Occipital lobe (tissue), 1 donor: ENCODE measurements at regions not wholly inside any gene's neighbourhood (a gene's known extent, or its start where the extent isn't known, plus 50 kb on each side); places are given as distances from the start of the nearest gene placed in this dataset.

Experiments used
- DNase-seq: peaks from one replicate; lab custom pipeline; 2025; lab: John Stamatoyannopoulos, UW

GRCh38 chr3:178036451-178037144 lies 499.6 kb upstream of the KCNMB2 start:
- no peak for DNase-seq

GRCh38 chr3:178041931-178042330 lies 494.3 kb upstream of the KCNMB2 start:
- no peak for DNase-seq

GRCh38 chr3:178042376-178042775 lies 493.9 kb upstream of the KCNMB2 start:
- DNase-seq = no peak

- no peak for DNase-seq
Measured at GRCh38 chr3:178043084-178043483, 493.2 kb upstream of the KCNMB2 start.

- no peak for DNase-seq
Measured at GRCh38 chr3:178044320-178044719, 491.9 kb upstream of the KCNMB2 start.

- no peak for DNase-seq
Measured at GRCh38 chr3:178047496-178047895, 488.7 kb upstream of the KCNMB2 start.

- DNase-seq = no peak
Measured at GRCh38 chr3:178048768-178049167, 487.5 kb upstream of the KCNMB2 start.

GRCh38 chr3:178054471-178054870 lies 481.8 kb upstream of the KCNMB2 start:
- no peak for DNase-seq

GRCh38 chr3:178055939-178056338 lies 480.3 kb upstream of the KCNMB2 start:
- DNase-seq = no peak

GRCh38 chr3:178056868-178057267 lies 479.4 kb upstream of the KCNMB2 start:
- no peak for DNase-seq

- no peak for DNase-seq
Measured at GRCh38 chr3:178058629-178059028, 477.6 kb upstream of the KCNMB2 start.

- DNase-seq = no peak
Measured at GRCh38 chr3:178059119-178059518, 477.1 kb upstream of the KCNMB2 start.

GRCh38 chr3:178059836-178060235 lies 476.4 kb upstream of the KCNMB2 start:
- no peak for DNase-seq

- no peak for DNase-seq
Measured at GRCh38 chr3:178060407-178060806, 475.8 kb upstream of the KCNMB2 start.

- no peak for DNase-seq
Measured at GRCh38 chr3:178062126-178062525, 474.1 kb upstream of the KCNMB2 start.

GRCh38 chr3:178063461-178063860 lies 472.8 kb upstream of the KCNMB2 start:
- DNase-seq = no peak

GRCh38 chr3:178067721-178068120 lies 468.5 kb upstream of the KCNMB2 start:
- DNase-seq = no peak

- no peak for DNase-seq
Measured at GRCh38 chr3:178072391-178073305, 463.6 kb upstream of the KCNMB2 start.

- no peak for DNase-seq
Measured at GRCh38 chr3:178073366-178073765, 462.9 kb upstream of the KCNMB2 start.

GRCh38 chr3:178075344-178075743 lies 460.9 kb upstream of the KCNMB2 start:
- DNase-seq = no peak

GRCh38 chr3:178078953-178079352 lies 457.3 kb upstream of the KCNMB2 start:
- DNase-seq = no peak

GRCh38 chr3:178079966-178080365 lies 456.3 kb upstream of the KCNMB2 start:
- DNase-seq = no peak
